Adrenal gland (tissue), 9 donors: ENCODE measurements at regions not wholly inside any gene's neighbourhood (a gene's known extent, or its start where the extent isn't known, plus 50 kb on each side); places are given as distances from the start of the nearest gene placed in this dataset.

Source experiments
- DNase-seq, 7 donors: peaks; one replicate each; pipeline ENCODE4 v3.0.0-alpha.2; 2019 to 2020
- H3K27ac ChIP-seq, 5 donors: fragments of 200-600 bp; sonication (generic) in 4 of 5; 1 replicate in 3 of 5; 2 replicates in 2 of 5; pipeline versions ENCODE4 v1.5.1 to v1.8.0; 2016 to 2020; ENCODE audit warnings: mild to moderate bottlenecking in 1 of 5
- H3K27me3 ChIP-seq: fragments of 200-600 bp; 2 replicates; pipeline ENCODE4 v1.8.0; 2021
- H3K36me3 ChIP-seq, 2 donors: fragments of 200-600 bp; replicated peaks in 1 of 2; 1 replicate in 1 of 2; 2 replicates in 1 of 2; pipeline versions ENCODE4 v1.5.1 to v1.8.0; 2018 to 2022
- H3K4me1 ChIP-seq, 2 donors: fragments of 200-600 bp; replicated peaks in 1 of 2; 1 replicate in 1 of 2; 2 replicates in 1 of 2; pipeline versions ENCODE4 v1.5.1 to v1.8.0; 2018 to 2021
- H3K4me3 ChIP-seq, 4 donors: fragments of 200-600 bp; sonication (generic) in 3 of 4; one replicate each; pipeline ENCODE4 v1.5.1; 2016 to 2018
- H3K9me3 ChIP-seq, 3 donors: fragments of 200-600 bp; sonication (generic) in 1 of 3; replicated peaks in 1 of 3; 1 replicate in 2 of 3; 2 replicates in 1 of 3; pipeline versions ENCODE4 v1.5.1 to v1.8.0; 2016 to 2021
- CTCF ChIP-seq, 6 experiments: fragments of 450-650 bp in 4 of 6; fragments of 200-600 bp in 2 of 6; sonication (generic) in 1 of 6; IDR thresholded peaks; 1 replicate in 5 of 6; 2 replicates in 1 of 6; pipeline versions ENCODE4 v1.5.1 to v1.8.0; 2016 to 2021; ENCODE audit warnings: antibody characterized with exemption in 6 of 6, mild to moderate bottlenecking in 2 of 6, moderate library complexity in 1 of 6
- POLR2A ChIP-seq, 2 donors: fragments of 450-650 bp; IDR thresholded peaks; one replicate each; pipeline ENCODE4 v1.6.1; 2017; ENCODE audit warnings: antibody characterized with exemption in 2 of 2, mild to moderate bottlenecking in 2 of 2, moderate library complexity in 1 of 2
- WGBS, 4 donors: extraction: QIAGEN DNeasy Blood & Tissue Kit in 2 of 4; methylation state at CpG; one replicate each; pipeline versions ENCODE4 v1.1.5 to v1.1.7; 2013 to 2017; 5-methylcytosine and 5-hydroxymethylcytosine counted together
- intact Hi-C, 2 donors: fragments of 100-400 bp; cut with DNase I; formaldehyde crosslinking; loops; one replicate each; pipeline versions ENCODE4 v1.14.1 to v1.15.0; 2022 to 2023
- donor health status: healthy with polysubstance abuse.
- donor health status: Bipolar disorder and iron deficiency.
- donor health status: DM: yes; HTN: yes; CAD: no.
- donor health status: DM: no; HTN: no; CAD: no.
- donor health status: DM: no; HTN: no; CAD: no.

GRCh38 chr2:52395912-52396311, 1364.0 kb upstream of the NRXN1 start:
- no peak overlapping the region for H3K4me3 ChIP-seq
- H3K9me3 ChIP-seq: no peaks in the 10 kb centered on the region
- intact Hi-C loops: no loop called here
- H3K4me1 ChIP-seq: no peaks in the 10 kb centered on the region
- TF ChIP-seq POLR2A (IDR thresholded peaks at IDR 0.05) (no peak), CTCF (IDR thresholded peaks at IDR 0.05) (no peak)
- no peaks in the 10 kb centered on the region for H3K27me3 ChIP-seq
- no peaks in the 10 kb centered on the region for H3K36me3 ChIP-seq
- WGBS, 4 donors: 66 to 74% (median 66%) methylated on average over 1 of the region's 1 CpG
- H3K27ac ChIP-seq: no peak overlapping the region
- DNase-seq: no peak

- WGBS, 4 donors: 18 to 42% (median 37%) methylated on average over 1 of the region's 1 CpG
- Histone ChIP-seq H3K9me3 (no peaks in the 10 kb centered on the region), H3K4me1 (no peaks in the 10 kb centered on the region), H3K4me3 (no peak overlapping the region), H3K27me3 (no peaks in the 10 kb centered on the region), H3K27ac (no peak overlapping the region), H3K36me3 (no peaks in the 10 kb centered on the region)
- intact Hi-C loops: no loop called here
- no peak for TF ChIP-seq POLR2A (IDR thresholded peaks at IDR 0.05)
- no peak for DNase-seq
Measured at GRCh38 chr2:52391621-52392020, 1359.7 kb upstream of the NRXN1 start.

DNA sequence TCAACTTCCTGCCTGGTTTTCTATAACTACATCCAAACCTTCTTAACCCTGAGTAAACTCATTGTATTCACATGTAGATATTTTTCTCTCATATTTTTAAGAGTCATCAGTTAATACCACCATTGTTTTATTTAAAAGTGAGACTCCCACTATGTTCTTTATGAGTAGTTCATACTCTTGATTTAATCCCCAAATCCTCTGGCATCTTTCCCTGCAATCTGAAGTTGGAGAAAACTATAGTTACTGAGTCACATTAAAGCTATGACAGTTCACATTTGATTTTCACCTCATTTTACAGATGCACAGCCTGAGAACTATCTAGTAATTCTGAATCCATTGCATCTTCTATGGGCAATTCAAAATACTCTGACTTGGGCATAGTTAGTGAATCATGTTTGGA, 1358.7 kb upstream of the NRXN1 start:
- H3K9me3 ChIP-seq: no peaks in the 10 kb centered on the region

DNA sequence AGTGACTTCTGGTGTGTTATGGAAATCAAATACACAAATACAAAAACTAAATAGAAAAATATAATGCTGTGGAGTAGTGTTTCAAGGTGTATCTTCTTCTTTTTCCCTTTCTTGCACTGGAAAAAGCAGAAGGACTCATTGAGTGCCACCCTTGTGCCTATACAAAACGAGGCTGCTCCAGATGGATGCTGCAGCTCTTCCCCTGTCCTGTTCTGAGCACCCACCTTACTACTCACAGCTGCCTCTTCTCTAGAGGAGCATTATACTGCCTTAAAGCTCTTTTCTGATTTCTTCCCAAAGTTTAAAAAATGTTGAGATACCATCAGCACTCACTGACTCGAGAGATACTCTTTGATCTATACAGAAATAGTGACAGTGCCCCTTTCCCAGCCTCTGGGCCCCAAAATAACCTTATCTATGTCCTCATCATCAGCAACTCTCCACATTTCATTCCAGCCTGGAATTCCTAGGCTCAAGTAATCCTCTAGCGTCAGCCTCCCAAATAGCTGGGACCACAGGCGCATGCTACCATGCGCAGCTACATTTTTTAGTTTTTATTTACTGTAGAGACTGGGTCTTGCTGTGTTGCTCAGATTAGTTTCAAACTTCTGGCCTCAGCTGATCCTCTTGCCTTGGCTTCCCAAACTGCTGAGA, 1356.1 kb upstream of the NRXN1 start:
- Histone ChIP-seq H3K27ac (no peak overlapping the region), H3K9me3 (no peaks in the 10 kb centered on the region), H3K27me3 (no peaks in the 10 kb centered on the region), H3K4me3 (no peak overlapping the region), H3K4me1 (no peaks in the 10 kb centered on the region), H3K36me3 (no peaks in the 10 kb centered on the region)
- WGBS, 4 donors: 71 to 78% (median 75%) methylated on average over 5 of the region's 5 CpGs
- DNase-seq: no peak
- intact Hi-C loops: no loop called here
- no peak for TF ChIP-seq POLR2A (IDR thresholded peaks at IDR 0.05)
- TF ChIP-seq CTCF (IDR thresholded peaks at IDR 0.05): no peak

More for the DNA sequence above, 1358.7 kb upstream of the NRXN1 start:
- DNase-seq: no peak
- Histone ChIP-seq H3K27ac (no peak overlapping the region), H3K36me3 (no peaks in the 10 kb centered on the region), H3K4me3 (no peak overlapping the region), H3K27me3 (no peaks in the 10 kb centered on the region), H3K4me1 (no peaks in the 10 kb centered on the region)
- TF ChIP-seq POLR2A (IDR thresholded peaks at IDR 0.05) (no peak), CTCF (IDR thresholded peaks at IDR 0.05) (no peak)
- intact Hi-C loops: no loop called here

DNA sequence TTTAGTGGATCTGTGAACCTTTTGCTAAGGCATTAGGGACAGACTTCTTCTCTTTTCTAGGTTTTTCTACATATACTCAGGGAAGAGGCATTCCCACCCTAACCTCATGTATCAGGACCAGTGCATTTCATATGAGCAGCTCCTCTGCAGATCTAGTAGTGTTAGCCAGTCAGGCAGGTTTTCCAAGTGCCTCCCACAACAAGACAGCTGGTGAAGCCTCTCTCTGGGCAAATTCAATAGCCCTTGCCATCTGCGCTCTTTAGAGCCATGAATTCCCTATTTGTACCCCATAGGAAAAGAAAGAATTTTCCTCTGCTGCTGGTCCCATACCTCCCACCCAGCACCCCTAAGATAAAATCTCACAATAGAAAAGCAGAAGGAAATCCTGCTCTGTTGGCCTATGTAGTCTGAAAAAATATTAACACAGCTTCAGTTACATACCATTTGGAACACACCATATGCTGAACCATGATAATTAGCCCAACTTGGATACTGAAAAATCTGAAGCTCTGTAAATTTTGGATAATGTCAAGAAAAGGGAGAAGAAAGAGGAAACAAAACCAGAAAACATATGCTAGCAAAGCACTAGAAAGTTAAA, 1354.6 kb upstream of the NRXN1 start:
- H3K27ac ChIP-seq: no peak overlapping the region
- no peaks in the 10 kb centered on the region for H3K4me1 ChIP-seq
- H3K27me3 ChIP-seq: no peaks in the 10 kb centered on the region
- H3K4me3 ChIP-seq: no peak overlapping the region
- no peaks in the 10 kb centered on the region for H3K9me3 ChIP-seq
- no peak for TF ChIP-seq CTCF (IDR thresholded peaks at IDR 0.05)
- no peak for TF ChIP-seq POLR2A (IDR thresholded peaks at IDR 0.05)
- 82 to 100% (median 87%) methylated on average over 1 of the region's 1 CpG for WGBS, 4 donors
- intact Hi-C loops: no loop called here
- no peak for DNase-seq
- H3K36me3 ChIP-seq: no peaks in the 10 kb centered on the region
